ENCODE measurements at regions not wholly inside any gene's neighbourhood (a gene's known extent, or its start where the extent isn't known, plus 50 kb on each side); places are given as distances from the start of the nearest gene placed in this dataset.
"Not testable (repeated sequence)": the region's sequence is repeated elsewhere in the genome, so short reads cannot be mapped to it uniquely, and the experiment has no call there.

DNA sequence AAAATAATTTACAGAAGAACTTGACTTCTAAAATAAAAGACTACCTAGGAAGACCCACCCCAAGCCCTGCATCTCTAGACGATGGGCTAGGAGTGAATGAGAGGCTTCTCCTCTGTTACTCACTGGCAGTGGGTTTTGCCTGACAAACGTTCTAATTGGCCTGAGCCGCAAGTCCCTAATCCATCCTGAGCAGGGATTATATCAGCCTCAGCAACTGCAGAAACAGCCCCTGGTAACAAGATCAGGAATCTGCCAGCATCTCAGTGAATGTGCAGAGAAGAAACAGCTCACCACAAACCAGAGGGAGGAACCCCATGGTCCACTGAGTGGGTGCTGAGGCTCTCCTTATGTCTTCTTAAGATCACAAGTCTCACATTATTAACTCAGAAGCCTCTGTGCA, 240.6 kb downstream of the BRINP2 start:
- DNase-seq, result no peak

DNA sequence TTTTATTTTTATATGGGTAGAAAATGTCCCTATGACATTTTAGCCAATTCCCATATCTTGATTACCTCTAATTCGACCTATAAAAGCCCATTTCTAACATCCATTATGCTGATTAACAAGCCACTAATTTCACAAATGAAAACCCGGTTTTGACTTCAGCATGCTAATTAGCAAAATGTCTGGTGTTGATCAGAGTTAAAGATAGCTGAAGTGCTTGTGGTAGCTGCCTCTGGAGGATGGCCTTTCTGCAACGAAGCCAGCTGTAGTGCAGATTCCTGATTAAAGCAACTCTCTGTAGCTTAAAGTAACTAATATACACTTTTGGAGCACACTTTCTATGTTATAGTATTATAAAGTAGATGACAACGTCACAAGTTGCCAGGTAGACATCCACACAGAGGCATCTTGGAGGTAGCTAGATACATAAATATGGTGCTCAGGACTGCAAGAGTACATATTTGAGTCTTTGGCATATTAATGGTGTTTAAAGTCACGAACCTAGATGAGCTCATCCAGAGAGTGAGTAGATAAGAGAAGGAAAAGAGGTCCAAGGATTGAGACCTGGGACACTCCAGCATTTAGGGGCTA, 239.5 kb downstream of the BRINP2 start:
- DNase-seq, result no peak

DNA sequence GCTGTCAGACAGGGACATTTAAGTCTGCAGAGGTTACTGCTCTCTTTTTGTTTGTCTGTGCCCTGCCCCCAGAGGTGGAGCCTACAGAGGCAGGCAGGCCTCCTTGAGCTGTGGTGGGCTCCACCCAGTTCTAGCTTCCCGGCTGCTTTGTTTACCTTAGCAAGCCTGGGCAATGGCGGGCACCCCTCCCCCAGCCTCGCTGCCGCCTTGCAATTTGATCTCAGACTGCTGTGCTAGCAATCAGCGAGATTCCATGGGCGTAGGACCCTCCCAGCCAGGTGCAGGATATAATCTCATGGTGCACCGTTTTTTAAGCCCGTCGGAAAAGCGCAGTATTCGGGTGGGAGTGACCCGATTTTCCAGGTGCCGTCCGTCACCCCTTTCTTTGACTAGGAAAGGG, 235.6 kb downstream of the BRINP2 start:
- DNase-seq, result not testable (repeated sequence)

DNA sequence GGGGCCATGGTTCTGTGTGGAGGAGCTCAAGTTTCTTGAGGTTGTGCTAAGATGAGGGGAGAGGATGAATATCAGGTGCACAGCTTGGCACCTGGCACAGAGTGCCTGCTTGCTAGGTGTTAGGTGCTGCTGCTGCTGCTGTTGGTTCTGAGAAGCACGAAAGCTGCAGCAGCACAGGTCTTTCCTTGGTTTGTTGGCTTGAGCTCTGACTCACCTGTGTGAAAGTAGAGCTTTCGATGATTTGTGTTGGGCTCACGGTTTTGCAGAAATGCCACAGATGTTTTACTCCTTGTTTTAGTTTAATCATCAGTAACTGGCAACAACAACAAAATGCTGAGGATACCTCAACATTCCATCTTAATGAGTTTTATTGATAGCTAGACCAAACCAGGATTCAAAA, 221.6 kb downstream of the BRINP2 start:
- no peak for DNase-seq

DNA sequence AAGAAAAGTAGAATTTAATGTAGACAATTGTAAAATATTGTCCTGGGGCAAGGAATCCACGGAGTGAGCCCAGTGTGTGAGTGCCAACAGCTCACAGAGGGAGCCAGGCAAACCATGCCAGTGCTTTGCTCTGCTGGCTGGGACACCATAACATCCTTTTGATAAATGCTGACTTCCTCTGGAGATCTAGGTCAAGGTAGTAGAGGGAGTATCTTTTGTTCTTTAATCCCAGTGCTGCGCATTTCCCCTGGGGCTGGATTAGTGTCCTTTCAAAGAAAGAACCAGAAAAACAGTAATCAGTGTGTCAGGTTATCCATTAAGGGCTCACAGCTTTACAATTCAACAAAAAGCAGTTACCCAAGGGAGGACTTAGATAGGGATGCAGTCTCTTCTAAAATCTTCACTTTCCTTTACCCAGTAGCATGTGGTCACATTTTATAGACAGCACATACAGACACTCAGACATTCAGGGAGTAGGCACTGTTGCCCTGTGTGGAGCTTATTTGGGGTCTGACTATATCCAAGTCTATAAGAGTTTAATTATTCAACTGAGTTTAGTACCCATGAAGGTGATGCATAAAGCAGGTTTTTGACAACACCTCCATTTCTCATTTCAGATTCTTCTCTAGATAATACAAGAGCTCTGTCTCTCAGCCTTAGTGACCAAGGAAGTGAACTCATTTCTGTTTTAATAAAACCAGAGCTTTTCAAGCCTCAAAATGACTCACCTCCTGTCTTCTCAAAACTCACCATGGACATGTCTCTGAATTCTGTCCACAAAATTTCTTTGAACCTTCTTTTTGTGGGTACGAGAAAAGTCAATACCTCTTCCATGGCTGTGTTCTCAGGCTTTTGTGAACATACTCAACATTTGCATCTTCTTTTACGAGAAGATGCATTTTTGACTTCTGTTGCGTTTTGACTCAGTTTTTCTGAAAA, 215.3 kb downstream of the BRINP2 start:
- no peak for DNase-seq

DNA sequence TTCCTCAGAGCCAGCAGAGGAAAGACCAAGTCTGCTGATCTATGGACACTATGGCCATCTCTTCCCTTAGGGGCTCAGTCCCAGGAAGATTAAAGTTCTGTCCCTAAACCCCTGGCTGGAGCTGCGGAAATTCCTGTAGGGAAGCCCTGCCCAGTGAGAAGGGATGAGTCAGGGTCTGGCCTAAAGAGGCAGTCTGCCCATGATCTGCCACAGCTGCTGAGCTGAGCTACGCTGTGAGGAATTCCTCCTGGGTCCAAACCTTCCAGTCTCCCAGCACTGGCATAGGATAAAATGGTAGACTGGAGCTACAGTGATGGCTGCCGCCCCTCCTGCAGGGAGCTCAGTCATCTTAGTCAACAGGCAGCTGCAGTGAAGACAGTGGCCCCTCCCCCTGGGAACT, 213.7 kb downstream of the BRINP2 start:
- no peak for DNase-seq

DNA sequence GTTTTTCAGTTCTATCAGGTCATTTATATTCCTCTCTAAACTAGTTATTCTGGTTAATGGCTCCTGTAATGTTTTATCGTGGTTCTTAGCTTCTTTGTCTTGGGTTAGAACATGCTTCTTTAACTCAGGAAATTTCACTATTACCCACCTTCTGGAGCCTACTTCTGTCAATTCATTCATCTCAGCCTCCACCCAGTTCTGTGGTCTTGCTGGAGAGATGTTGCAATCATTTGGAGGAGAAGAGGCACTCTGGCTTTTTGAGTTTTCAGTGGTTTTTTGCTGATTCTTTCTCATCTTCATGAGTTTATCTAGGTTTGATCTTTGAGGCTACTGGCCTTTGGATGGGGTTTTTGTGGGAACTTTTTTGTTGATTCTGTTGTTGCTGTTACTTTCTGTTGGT, 213.0 kb downstream of the BRINP2 start:
- no peak for DNase-seq

DNA sequence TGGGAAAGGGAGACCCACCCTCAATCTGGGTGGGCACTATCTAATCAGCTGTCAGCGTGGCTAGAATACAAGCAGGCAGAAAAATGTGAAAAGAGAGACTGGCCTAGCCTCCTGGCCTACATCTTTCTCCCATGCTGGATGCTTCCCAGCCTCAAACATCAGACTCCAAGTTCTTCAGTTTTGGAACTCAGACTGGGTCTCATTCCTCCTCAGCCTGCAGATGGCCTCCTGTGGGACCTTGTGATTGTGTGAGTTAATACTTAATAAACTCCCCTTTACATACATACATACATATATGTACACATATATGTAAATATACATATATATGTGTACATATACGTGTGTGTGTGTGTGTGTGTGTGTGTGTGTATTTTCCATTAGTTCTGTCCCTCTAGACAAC, 207.1 kb downstream of the BRINP2 start:
- no peak for DNase-seq

DNA sequence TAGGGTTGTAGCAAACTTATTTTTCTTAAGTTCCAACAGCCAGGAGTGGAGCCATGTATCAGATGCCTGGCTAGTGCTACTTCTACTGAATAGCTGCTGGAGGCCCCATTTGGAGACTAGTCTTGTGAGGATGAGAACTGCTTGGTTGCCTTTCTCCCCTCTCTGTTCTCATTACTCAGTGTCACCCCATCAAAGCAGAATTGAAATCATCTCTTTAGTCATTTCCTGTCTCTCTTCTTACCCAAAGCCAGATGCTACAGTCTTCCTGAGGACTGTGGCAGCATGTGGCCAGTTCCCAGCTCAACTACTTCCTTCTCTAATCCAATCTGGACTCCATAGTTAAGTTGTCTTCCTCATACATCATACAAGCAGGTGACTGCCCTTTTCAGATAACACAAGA, 197.5 kb downstream of the BRINP2 start:
- no peak for DNase-seq

DNA sequence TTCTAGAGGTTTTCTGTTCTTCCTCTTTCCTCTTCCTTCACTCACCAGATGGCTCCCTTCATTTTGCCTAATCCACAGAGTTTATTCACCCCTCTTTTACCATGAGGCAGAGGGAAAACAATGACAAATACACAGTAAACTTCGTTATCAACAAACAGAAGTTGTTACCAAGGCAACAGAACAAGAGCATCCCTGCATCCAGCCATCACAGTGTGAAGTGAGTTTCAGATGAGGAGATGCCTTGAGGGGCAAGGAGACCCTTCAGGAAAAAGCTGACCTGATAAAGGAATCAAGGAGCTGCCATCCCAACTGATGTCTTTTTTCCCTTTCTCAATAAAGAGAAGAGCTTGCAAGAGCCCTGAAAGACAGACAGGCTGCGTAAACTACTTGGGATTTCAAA, 195.3 kb downstream of the BRINP2 start:
- DNase-seq, result no peak

DNA sequence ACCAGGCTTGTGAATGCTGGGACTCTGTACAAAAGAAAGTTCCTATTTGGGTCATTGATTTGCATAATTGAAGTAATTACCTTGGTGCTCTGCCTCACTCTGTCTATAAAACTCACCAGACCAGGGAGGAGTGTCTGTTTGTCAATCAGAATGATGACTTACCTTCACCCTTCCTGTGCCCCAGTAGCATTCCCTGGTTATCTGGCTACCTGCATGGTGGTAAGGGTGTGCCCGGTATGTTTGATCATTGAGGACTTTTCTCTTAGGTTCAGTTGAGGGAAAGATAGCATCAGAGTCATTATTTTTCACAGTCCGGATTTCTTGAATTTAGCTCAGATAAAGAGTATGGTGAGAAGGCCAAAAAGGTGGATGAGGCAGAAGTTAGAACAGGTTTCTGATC, 190.0 kb downstream of the BRINP2 start:
- no peak for DNase-seq

DNA sequence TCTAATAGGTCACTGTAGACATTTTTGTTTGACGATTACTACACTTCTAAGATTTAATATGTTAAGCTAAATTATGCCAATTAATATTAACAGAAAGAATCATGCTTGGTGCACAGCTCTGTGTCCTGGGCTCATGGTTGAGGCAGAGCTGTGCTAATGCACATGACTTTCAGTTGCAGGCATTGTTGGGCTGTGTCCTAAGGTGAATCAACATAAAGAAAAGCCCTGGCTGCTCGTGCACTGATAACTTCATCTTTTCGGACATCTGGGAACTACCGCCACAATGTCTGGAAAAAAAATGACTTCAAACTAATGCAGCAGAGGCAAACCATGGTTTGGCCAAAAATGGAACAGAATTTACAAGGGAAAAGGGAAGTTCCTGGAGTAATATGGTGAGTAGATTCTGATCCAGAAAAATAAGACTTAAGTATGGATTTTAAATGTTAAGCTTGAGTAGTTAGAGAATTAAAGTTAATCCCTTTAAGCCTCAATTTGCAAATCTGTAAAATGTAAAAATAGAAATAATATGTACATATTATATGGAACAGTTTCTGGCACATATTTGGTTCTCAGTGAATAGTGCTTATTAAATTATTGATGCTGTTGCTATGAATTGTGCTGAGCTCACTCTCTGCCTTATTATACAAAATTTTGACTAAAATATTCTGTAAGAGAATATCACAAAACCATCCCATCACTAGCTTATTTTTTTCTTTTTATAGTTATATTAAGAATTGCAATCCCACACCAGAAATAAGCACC, 186.1 kb downstream of the BRINP2 start:
- no peak for DNase-seq

DNA sequence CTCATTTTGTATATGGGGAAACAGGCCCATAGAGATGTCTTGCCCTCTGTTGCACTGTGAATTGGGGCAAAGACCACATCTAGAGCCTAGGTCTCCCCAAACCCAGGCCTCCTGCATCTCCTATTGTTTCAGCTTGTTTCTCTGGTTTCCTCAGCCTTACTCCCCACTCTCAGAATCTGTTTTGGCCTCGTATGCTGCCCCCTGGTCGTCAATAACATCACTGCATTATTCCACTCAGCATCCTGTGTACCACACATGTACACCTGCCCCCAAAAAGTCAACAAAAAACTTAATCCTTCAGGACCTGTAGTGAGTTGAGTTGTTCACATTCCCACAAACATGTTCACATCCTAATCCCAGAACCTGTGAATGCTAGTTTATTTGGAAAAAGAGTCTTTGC, 184.8 kb downstream of the BRINP2 start:
- DNase-seq, result peak in 5 of 14 donors; percentile 5 to 49 (median 42)

DNA sequence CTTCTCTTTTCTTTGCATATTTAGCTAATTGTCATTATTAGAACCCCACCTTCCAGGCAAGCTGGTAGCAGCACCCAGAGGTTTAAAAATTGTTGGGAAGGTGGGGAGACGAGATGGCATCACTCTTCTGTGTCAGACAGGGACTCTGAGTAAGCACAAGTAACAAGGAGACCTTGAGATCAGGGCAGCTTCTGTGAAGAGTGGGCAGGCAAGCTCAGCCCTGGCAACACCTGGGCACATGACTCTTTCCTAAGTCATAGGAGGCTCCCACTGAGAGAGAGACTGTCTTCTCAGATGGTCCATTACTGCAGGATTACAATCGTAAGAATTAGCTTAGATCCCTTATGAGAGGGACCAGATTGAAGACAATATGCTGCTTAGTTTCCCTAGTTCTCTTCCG, 183.5 kb downstream of the BRINP2 start:
- no peak for DNase-seq

DNA sequence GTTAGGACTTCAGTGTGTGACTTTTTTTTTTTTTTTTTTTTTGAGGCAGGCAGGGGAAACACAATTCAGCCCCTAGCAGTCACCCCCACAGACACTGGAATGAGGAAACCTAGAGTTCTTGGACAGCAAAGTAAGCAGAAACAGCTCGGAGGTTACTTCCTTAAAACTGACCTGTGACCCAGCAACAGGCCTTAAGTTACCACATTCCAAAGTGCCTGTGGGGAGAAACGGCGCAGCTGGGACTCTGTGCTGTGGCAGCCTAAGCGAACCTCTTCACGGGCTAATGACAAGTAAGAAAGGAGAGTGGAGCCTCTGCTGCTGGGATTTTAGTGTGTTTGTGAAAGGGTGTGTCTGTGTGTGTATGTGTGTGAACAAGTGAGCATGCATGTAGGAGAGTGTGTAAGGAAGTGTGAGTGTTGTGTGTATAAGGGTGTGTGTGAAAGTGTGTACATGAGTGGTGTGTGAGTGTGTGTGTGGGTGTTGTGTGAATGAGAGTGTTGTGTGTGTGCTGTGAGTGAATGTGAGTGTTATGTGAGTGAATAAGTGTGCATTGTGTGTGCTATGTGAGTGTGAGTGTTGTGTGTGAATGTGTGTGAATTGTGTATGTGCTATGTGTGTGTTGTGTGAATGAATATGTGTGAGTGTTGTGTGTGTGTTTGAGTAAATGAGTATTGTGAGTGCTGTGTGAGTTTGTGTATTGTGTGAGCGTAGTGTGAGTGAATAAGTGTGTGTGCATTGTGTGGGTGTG, 180.8 kb downstream of the BRINP2 start:
- DNase-seq, result peak in 1 of 14 donors; percentile 19

DNA sequence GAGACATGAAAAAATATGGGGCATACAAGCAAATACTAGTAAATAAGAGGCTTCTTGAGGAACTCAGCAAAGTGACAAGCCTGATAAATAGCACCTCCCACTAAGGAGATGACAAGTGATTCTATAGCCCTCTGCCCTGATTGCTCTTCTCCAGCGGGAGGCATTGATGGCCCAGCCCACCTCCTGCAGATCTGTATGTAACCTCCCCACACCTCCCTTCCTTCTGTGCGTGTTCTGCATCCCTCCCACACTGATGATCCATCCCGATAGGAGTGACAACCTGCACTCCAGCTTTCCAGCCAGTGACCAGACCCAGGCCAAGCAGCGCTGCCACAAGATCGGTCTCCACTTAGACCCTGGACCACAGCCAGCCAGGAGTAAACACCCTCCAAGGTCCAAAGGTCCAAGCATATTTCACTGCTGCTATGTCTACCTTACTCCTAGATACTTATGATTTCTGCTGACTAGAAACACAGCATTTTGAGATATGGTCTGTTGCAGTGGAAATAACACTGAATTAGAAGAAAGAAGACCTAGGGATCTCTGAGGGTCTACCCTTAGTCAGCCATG, 176.1 kb downstream of the BRINP2 start:
- DNase-seq, result no peak

DNA sequence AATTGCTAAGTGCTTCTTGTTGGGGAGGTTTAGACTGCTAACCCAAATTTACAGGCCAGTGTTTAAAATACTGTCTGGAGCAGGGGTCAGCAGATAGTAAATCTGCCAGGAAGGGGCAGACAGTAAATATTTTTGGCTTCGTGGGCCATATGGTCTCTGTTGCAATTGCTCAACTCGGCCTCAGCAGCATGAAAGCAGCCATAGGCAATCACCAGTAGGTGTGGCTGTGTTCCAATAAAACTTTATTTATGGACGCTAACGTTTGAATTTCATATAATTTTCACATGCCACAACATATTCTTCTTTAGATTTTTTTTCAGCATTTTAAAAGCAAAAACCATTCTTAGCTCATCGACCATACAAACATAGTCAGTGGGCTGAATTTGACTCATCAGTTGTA, 172.7 kb downstream of the BRINP2 start:
- no peak for DNase-seq

DNA sequence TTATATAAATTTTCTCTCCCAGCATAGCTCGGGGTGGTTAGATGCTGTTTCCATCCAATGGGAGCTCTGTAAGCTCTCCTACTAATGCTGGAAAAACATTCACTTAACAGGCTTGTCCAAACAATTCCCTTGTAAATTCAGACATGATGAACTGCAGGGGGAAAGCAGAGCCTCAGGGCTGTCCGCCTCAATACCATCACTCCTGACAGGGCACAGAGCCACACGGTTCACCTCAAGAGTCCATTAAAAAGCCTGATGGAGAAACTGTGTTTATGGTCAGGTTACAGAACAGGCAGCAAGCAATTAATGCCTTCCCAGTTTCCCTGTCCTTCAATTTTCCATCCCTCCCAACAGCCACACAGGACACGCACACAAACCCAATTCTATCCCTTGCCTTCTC, 171.0 kb downstream of the BRINP2 start:
- DNase-seq, result no peak

DNA sequence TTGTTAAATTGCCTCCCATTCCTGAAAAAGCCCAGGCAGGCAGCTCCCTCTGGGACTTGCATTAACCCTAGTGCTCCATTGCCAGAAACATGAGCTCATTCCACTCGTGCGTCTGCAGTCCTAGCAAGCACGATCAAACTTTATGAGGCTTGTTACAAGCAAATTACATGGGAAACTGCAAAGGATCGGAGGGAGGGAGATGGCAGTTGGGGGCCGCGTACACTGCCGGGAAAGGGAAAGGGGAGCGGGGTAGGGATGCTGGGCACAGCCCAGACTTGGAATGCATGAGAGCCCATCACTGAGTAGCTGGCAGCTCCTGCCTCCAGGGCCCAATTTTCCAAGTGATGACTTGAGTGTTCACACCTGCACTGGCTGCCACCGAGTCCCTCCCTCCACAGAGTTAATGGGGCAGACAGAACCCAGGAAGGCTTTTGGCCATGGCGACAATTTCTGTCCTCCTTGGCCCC, 169.9 kb downstream of the BRINP2 start:
- no peak for DNase-seq

DNA sequence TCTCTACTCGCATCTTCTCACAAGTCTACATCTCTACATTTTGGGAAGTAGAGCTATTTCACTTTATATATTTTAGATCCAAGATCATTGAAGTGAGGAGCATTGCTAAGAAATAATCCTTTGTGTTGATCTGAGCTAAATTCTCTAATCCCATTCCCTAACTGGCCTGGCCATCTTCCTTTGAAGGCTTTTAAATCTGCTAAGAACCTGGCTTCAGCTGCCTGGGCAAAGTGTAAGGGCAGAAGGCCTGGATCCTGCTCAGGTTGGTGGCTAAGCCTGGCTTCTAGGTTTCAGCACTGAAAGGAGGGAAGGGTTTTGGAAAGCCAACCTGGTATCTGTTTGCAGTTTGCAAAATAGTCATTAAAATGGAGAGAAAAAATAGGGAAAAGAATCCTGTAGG, 167.6 kb downstream of the BRINP2 start:
- no peak for DNase-seq

DNA sequence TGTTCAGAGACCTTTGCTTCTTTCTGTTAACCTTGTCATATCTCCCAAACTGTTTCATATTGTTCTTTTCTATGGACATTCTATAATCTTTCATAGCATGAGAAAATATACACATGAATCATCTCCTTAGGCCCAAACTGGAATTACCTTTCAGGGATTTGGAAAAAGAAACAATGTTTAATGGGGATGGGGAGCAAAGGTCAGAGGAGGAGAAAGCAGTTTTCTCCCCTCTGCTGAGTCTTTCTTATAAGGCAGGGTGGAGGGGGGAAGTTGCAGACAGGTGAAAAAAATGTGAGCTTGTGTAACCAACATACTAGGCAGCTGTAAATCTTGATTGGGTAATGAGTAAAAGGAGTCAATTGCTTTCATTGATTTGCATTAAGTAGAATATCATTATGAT, 164.1 kb downstream of the BRINP2 start:
- DNase-seq, result no peak

DNA sequence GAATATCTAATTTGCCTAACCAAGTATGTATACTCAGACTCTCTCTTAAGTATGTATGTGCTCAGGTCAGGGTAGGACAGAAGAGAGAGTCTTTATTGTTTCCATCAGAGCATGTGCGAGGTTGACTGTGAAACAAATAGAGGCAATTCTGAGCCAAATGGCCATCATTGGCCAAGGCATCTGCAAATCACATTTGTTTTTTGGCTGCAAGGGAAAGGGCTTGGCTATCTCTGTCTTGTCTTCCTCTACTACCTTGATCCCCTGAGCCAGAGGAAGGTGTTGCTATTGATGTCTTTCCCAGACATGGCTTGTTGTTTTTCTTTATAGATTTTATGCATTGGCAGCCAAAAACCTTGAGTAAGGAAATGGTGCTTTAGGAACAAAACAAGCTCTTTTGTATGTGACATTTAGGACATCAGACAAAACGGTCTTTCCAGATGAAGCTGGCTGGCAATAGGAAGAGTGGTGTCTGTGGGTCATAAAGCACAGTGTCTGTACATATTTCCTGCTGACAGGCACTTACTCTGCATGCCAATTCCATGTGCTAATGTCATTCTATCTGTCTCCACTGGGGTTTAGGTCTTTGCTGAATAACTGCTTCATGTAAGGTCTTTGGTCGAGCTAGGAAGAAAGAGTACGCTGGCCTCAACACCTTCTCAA, 163.3 kb downstream of the BRINP2 start:
- no peak for DNase-seq

All from C1 segment of cervical spinal cord (tissue), 14 donors.